H1 (cell line): ENCODE measurements at regions not wholly inside any gene's neighbourhood (a gene's known extent, or its start where the extent isn't known, plus 50 kb on each side); places are given as distances from the start of the nearest gene placed in this dataset.

ENCODE experiments used
- CTCF ChIA-PET: fragments of 300-600 bp; sonication (Branson Sonifier 250); formaldehyde crosslinking; loops from one replicate; lab custom pipeline; 2021; ENCODE audit not compliant: partially characterized antibody; lab: Charles Lee
- POLR2A ChIA-PET: fragments of 300-600 bp; sonication (Branson Sonifier 250); formaldehyde crosslinking; loops from one replicate; lab custom pipeline; 2021; ENCODE audit warnings: inconsistent platforms; ENCODE audit not compliant: partially characterized antibody; lab: Charles Lee
- DNase-seq, 2 experiments: peaks; one replicate each; pipeline versions ENCODE4 v3.0.0 to v3.0.0-alpha.2; 2010 to 2022; ENCODE audit warnings: low spot score in 2 of 2, low read depth in 1 of 2, mixed read lengths in 1 of 2
- FAIRE-seq: peaks from 2 replicates; lab custom pipeline; 2011; peaks lifted over from hg19 to GRCh38; lab: Jason Lieb, UNC
- H2AFZ ChIP-seq: 2 replicates; pipeline ENCODE4 v1.8.1; 2012; ENCODE audit warnings: low read length, inconsistent platforms
- H2AK5ac ChIP-seq: 2 replicates; pipeline ENCODE4 v1.6.1; 2013; ENCODE audit warnings: low read depth, low read length
- H2BK120ac ChIP-seq: replicated peaks from 2 replicates; pipeline ENCODE3; 2013; ENCODE audit warnings: low read depth, low read length, inconsistent platforms
- H2BK12ac ChIP-seq: 2 replicates; pipeline ENCODE4 v1.6.1; 2013; ENCODE audit warnings: low read depth, low read length
- H2BK15ac ChIP-seq: 2 replicates; pipeline ENCODE4 v1.6.1; 2013; ENCODE audit warnings: low read length
- H2BK20ac ChIP-seq: 2 replicates; pipeline ENCODE4 v1.6.1; 2013; ENCODE audit warnings: low read length
- H2BK5ac ChIP-seq: 2 replicates; pipeline ENCODE4 v1.6.1; 2013; ENCODE audit warnings: low read depth, low read length
- H3K14ac ChIP-seq: 2 replicates; pipeline ENCODE4 v1.6.1; 2013; ENCODE audit warnings: inconsistent platforms; ENCODE audit not compliant: insufficient read length
- H3K18ac ChIP-seq: 2 replicates; pipeline ENCODE4 v1.6.1; 2013; ENCODE audit warnings: low read length; ENCODE audit errors: extremely low read depth
- H3K23ac ChIP-seq: 2 replicates; pipeline ENCODE4 v1.6.1; 2013; ENCODE audit warnings: inconsistent platforms; ENCODE audit not compliant: insufficient read length
- H3K23me2 ChIP-seq: 2 replicates; pipeline ENCODE4 v1.6.1; 2013; ENCODE audit warnings: low read depth, low read length
- H3K27ac ChIP-seq: 2 replicates; pipeline ENCODE4 v1.6.1; 2011; ENCODE audit warnings: low read depth, low read length, inconsistent platforms
- H3K27me3 ChIP-seq, 4 experiments: replicated peaks in 1 of 4; 1 replicate in 1 of 4; 2 replicates in 3 of 4; pipeline versions ENCODE4 v1.6.1 to v1.8.1; 2011 to 2013; ENCODE audit warnings: low read length in 3 of 4, mild to moderate bottlenecking in 3 of 4, inconsistent platforms in 2 of 4, mixed read lengths in 2 of 4, moderate library complexity in 1 of 4; ENCODE audit not compliant: control insufficient read depth in 3 of 4, insufficient read depth in 3 of 4; ENCODE audit errors: extremely low read depth in 1 of 4
- H3K36me3 ChIP-seq, 4 experiments: 2 replicates each; pipeline versions ENCODE4 v1.6.1 to v1.8.1; 2011 to 2013; ENCODE audit warnings: mild to moderate bottlenecking in 4 of 4, low read length in 3 of 4, moderate library complexity in 2 of 4, control low read depth in 1 of 4, inconsistent platforms in 1 of 4; ENCODE audit not compliant: insufficient read depth in 4 of 4, control insufficient read depth in 2 of 4
- H3K4ac ChIP-seq: replicated peaks from 2 replicates; pipeline ENCODE3; 2013; ENCODE audit warnings: low read length, low read depth, mixed read lengths, inconsistent platforms; ENCODE audit not compliant: insufficient read length
- H3K4me1 ChIP-seq, 4 experiments: replicated peaks in 1 of 4; 1 replicate in 1 of 4; 2 replicates in 3 of 4; pipeline versions ENCODE4 v1.6.1 to v1.8.1; 2011 to 2013; ENCODE audit warnings: low read length in 3 of 4, inconsistent platforms in 2 of 4, mixed read lengths in 1 of 4; ENCODE audit not compliant: insufficient read depth in 4 of 4, control insufficient read depth in 3 of 4
- H3K4me2 ChIP-seq, 2 experiments: 2 replicates each; pipeline versions ENCODE4 v1.6.1 to v1.8.1; 2011 to 2013; ENCODE audit warnings: low read depth in 2 of 2, low read length in 2 of 2, control low read depth in 1 of 2, inconsistent platforms in 1 of 2, mild to moderate bottlenecking in 1 of 2; ENCODE audit not compliant: insufficient read depth in 1 of 2
- H3K4me3 ChIP-seq, 4 experiments: fragments of 200-600, 300-600 bp in 1 of 4; sonication (generic), shearing (Covaris generic), sonication (Bioruptor Twin) in 1 of 4; 2 replicates each; pipeline versions ENCODE4 v1.5.1 to v1.8.1; 2011 to 2016; ENCODE audit warnings: low read length in 4 of 4, low read depth in 3 of 4, control low read depth in 2 of 4, inconsistent platforms in 2 of 4, mild to moderate bottlenecking in 2 of 4, mixed read lengths in 1 of 4, moderate library complexity in 1 of 4; ENCODE audit not compliant: insufficient read depth in 2 of 4; ENCODE audit errors: extremely low read depth in 1 of 4
- H3K56ac ChIP-seq: replicated peaks from 2 replicates; pipeline ENCODE3; 2013; ENCODE audit warnings: low read depth, mild to moderate bottlenecking, mixed read lengths, low read length, inconsistent platforms; ENCODE audit not compliant: insufficient read length
- H3K79me1 ChIP-seq: 2 replicates; pipeline ENCODE4 v1.6.1; 2013; ENCODE audit warnings: low read depth, low read length, control low read depth
- H3K79me2 ChIP-seq, 2 experiments: 2 replicates each; pipeline versions ENCODE4 v1.6.1 to v1.8.1; 2012 to 2013; ENCODE audit warnings: low read length in 2 of 2, mild to moderate bottlenecking in 2 of 2, inconsistent platforms in 1 of 2; ENCODE audit not compliant: insufficient read depth in 2 of 2, control insufficient read depth in 1 of 2
- H3K9ac ChIP-seq, 4 experiments: replicated peaks in 1 of 4; 1 replicate in 1 of 4; 2 replicates in 3 of 4; pipeline versions ENCODE4 v1.6.1 to v1.8.1; 2011 to 2013; ENCODE audit warnings: low read depth in 3 of 4, low read length in 3 of 4, control low read depth in 2 of 4, mild to moderate bottlenecking in 2 of 4, moderate library complexity in 2 of 4, inconsistent platforms in 1 of 4; ENCODE audit errors: extremely low read depth in 1 of 4
- H3K9me3 ChIP-seq, 2 experiments: 2 replicates each; pipeline versions ENCODE4 v1.6.1 to v1.8.1; 2012 to 2013; ENCODE audit warnings: mild to moderate bottlenecking in 2 of 2, moderate library complexity in 2 of 2, control low read depth in 1 of 2, inconsistent platforms in 1 of 2, low read depth in 1 of 2, low read length in 1 of 2, mixed read lengths in 1 of 2; ENCODE audit not compliant: insufficient read depth in 2 of 2
- H4K20me1 ChIP-seq, 2 experiments: replicated peaks in 1 of 2; 2 replicates each; pipeline versions ENCODE3 to v1.8.1; 2011 to 2013; ENCODE audit warnings: inconsistent platforms in 2 of 2, low read length in 2 of 2, mild to moderate bottlenecking in 1 of 2; ENCODE audit not compliant: insufficient read depth in 2 of 2, control insufficient read depth in 1 of 2
- H4K5ac ChIP-seq: 2 replicates; pipeline ENCODE4 v1.6.1; 2013; ENCODE audit warnings: low read length, low read depth, mixed read lengths, inconsistent platforms; ENCODE audit not compliant: insufficient read length
- H4K8ac ChIP-seq: 2 replicates; pipeline ENCODE4 v1.8.0; 2013; ENCODE audit warnings: mild to moderate bottlenecking, moderate library complexity, low read length, inconsistent platforms; ENCODE audit not compliant: insufficient read depth; ENCODE audit errors: extremely low read depth
- H4K91ac ChIP-seq: replicated peaks from 2 replicates; pipeline ENCODE3; 2013; ENCODE audit warnings: low read length, mixed read lengths, inconsistent platforms; ENCODE audit not compliant: insufficient read length
- KDM5A ChIP-seq: fragments of 200-600 bp; IDR thresholded peaks from 2 replicates; pipeline ENCODE4 v1.7.1; 2012; ENCODE audit warnings: mild to moderate bottlenecking, low read length, inconsistent platforms, mixed read lengths
- WGBS, 2 experiments: shearing (Covaris generic) in 1 of 2; methylation state at CpG; one replicate each; pipeline versions ENCODE4 v1.1.6 to v1.1.7; 2013 to 2015; ENCODE audit warnings: low lambda C conversion rate in 2 of 2, mixed read lengths in 2 of 2, inconsistent platforms in 1 of 2, low coverage in 1 of 2, missing lambda C conversion rate in 1 of 2; ENCODE audit not compliant: insufficient replicate concordance in 2 of 2, insufficient coverage in 1 of 2, insufficient read length in 1 of 2; ENCODE audit errors: extremely low coverage in 1 of 2, missing lambda C conversion rate in 1 of 2; 5-methylcytosine and 5-hydroxymethylcytosine counted together

- WGBS, 2 experiments, result 87% methylated on average over 1 of the region's 1 CpG; no CpG with 5 or more reads in 1 of the 2 experiments
- TF ChIP-seq KDM5A, result no peak
Measured at GRCh38 chr3:4047366-4047765, 248.1 kb downstream of the LRRN1 start.

More at GRCh38 chr3:4047366-4047765, 248.1 kb downstream of the LRRN1 start:
- H3K56ac ChIP-seq, result no peak overlapping the region
- no peaks in the 10 kb centered on the region for H4K20me1 ChIP-seq
- no peak overlapping the region for H2BK5ac ChIP-seq
- no peak overlapping the region for H2BK15ac ChIP-seq
- no peak overlapping the region for H3K4ac ChIP-seq
- no peaks in the 10 kb centered on the region for H3K36me3 ChIP-seq
- no peak overlapping the region for H4K91ac ChIP-seq
- H3K79me1 ChIP-seq, result no peaks in the 10 kb centered on the region
- no peak overlapping the region for H3K9ac ChIP-seq
- H3K27me3 ChIP-seq, result no peaks in the 10 kb centered on the region
- H3K4me3 ChIP-seq, result no peak overlapping the region
- H2AK5ac ChIP-seq, result no peak overlapping the region
- no peak overlapping the region for H2AFZ ChIP-seq
- no peak for FAIRE-seq
- H4K8ac ChIP-seq, result no peak overlapping the region
- H3K23ac ChIP-seq, result no peak overlapping the region
- no peak overlapping the region for H3K18ac ChIP-seq
- H3K4me1 ChIP-seq, result no peaks in the 10 kb centered on the region
- H2BK20ac ChIP-seq, result no peak overlapping the region
- CTCF ChIA-PET, result interaction anchor here (1.0 kb wide), 1 partner anchor 304 kb away, joined by 3 read pairs; no protein-coding TSS in a partner anchor
- no peak overlapping the region for H3K4me2 ChIP-seq
- H3K23me2 ChIP-seq, result peaks cover 1% of the 10 kb centered on the region; the same call in 1 of the 2 replicates
- no peak for DNase-seq
- H2BK12ac ChIP-seq, result no peak overlapping the region
- H3K79me2 ChIP-seq, result no peaks in the 10 kb centered on the region
- POLR2A ChIA-PET, result no interaction called here
- H4K5ac ChIP-seq, result no peak overlapping the region
- H3K27ac ChIP-seq, result no peak overlapping the region
- no peaks in the 10 kb centered on the region for H3K9me3 ChIP-seq
- H2BK120ac ChIP-seq, result no peak overlapping the region
- no peak overlapping the region for H3K14ac ChIP-seq
